Large intestine (tissue), 3 donors: ENCODE measurements at regions not wholly inside any gene's neighbourhood (a gene's known extent, or its start where the extent isn't known, plus 50 kb on each side); places are given as distances from the start of the nearest gene placed in this dataset.

Experiments used
- DNase-seq, 2 donors: peaks; one replicate each; pipeline versions ENCODE4 v3.0.0 to v3.0.0-alpha.2; 2013
- H3K27ac ChIP-seq: one replicate; pipeline ENCODE4 v1.5.1; 2013; ENCODE audit warnings: low read length
- H3K27me3 ChIP-seq: 2 replicates; pipeline ENCODE4 v1.6.1; 2013; ENCODE audit warnings: low read length; ENCODE audit not compliant: control insufficient read depth, insufficient read depth
- H3K36me3 ChIP-seq: 2 replicates; pipeline ENCODE4 v1.6.1; 2013; ENCODE audit warnings: low read length; ENCODE audit not compliant: control insufficient read depth, insufficient read depth
- H3K4me1 ChIP-seq: one replicate; pipeline ENCODE4 v1.6.1; 2013; ENCODE audit warnings: low read length; ENCODE audit not compliant: control insufficient read depth, insufficient read depth
- H3K4me3 ChIP-seq: one replicate; pipeline ENCODE4 v1.5.1; 2013; ENCODE audit warnings: low read length
- H3K9me3 ChIP-seq: one replicate; pipeline ENCODE4 v1.6.1; 2013; ENCODE audit warnings: mild to moderate bottlenecking, low read depth, low read length, moderate library complexity; ENCODE audit not compliant: control insufficient read depth
- WGBS: methylation state at CpG from one replicate; pipeline ENCODE4 v1.1.5; 2013; ENCODE audit warnings: low lambda C conversion rate; ENCODE audit not compliant: insufficient coverage; 5-methylcytosine and 5-hydroxymethylcytosine counted together

DNA sequence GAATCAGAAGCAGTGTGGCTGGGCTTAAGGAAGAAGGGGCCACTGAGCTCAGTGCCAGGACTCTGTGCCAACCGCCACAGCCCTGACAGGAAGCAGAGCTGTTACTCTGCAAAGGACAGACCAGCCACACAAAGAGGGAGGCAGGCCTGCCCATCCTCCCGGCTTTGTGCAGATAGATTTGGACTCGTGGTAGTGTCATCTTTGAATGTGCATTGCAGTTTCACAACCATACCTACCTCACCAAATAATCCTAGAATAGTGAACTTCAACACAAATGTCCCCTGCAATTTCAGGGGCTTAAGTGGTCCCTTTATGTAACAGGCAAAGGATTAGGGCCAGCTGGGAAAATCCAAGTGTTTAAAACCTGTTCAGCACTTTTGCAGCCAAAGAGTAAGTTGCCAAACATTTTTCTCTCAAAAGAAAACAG, 55.1 kb upstream of the CLDN10 start:
- H3K27ac ChIP-seq = no peak overlapping the region
- no peak overlapping the region for H3K4me3 ChIP-seq
- H3K27me3 ChIP-seq = no peaks in the 10 kb centered on the region
- WGBS = no CpG with 5 or more reads among the region's 3 CpGs
- no peak for DNase-seq
- no peaks in the 10 kb centered on the region for H3K36me3 ChIP-seq
- no peaks in the 10 kb centered on the region for H3K9me3 ChIP-seq
- no peaks in the 10 kb centered on the region for H3K4me1 ChIP-seq

GRCh38 chr13:95498886-95499285, 53.6 kb upstream of the CLDN10 start:
- no peak overlapping the region for H3K4me3 ChIP-seq
- no peaks in the 10 kb centered on the region for H3K27me3 ChIP-seq
- no peak overlapping the region for H3K27ac ChIP-seq
- no peak for DNase-seq
- no peaks in the 10 kb centered on the region for H3K4me1 ChIP-seq
- H3K9me3 ChIP-seq = no peaks in the 10 kb centered on the region
- WGBS = 100% methylated on average over 1 of the region's 8 CpGs
- H3K36me3 ChIP-seq = no peaks in the 10 kb centered on the region

DNA sequence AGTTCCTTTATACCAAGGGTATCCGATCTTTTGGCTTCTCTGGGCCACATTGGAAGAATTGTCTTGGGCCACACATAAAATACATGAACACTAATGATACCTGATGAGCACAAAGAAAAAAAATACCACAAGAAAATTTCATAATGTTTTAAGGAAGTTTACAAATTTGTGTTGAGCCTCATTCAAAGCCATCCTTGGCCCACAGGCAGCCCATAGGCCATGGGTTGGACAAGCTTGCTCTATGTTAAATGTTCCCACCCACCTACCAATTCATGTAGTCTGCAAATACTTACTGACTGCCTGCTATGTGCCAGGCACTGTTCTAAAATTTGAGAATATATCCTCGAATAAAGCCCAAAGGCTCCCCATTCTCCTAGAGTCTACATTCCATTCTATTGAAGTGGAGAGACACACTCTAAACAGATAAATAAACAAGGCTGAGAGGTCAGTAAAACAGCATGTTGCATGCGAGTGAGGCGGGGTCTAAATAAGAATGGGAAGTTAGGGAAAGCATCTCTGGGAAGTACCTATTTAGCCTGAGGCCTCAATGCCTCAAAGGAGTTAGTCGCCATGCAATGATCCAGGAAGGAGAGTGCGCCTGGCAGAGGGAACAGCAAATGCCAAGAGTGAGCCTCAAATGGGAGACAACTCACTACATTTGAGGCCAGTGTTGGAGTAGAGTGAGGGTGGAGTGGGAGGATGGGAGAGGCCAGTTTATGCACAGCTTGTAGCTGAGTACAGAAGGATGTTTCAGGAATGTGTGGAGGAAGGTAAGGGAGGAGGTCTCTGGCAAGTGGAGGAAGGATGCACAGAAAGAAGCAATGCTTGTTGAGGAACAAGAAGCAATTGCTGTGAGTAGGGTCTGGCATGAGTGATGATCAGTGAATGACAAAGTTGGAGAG, 52.5 kb upstream of the CLDN10 start:
- Histone ChIP-seq H3K4me1 (no peaks in the 10 kb centered on the region), H3K9me3 (no peaks in the 10 kb centered on the region), H3K4me3 (no peak overlapping the region), H3K36me3 (no peaks in the 10 kb centered on the region), H3K27ac (no peak overlapping the region), H3K27me3 (no peaks in the 10 kb centered on the region)
- no peak for DNase-seq
- 80% methylated on average over 1 of the region's 6 CpGs for WGBS

DNA sequence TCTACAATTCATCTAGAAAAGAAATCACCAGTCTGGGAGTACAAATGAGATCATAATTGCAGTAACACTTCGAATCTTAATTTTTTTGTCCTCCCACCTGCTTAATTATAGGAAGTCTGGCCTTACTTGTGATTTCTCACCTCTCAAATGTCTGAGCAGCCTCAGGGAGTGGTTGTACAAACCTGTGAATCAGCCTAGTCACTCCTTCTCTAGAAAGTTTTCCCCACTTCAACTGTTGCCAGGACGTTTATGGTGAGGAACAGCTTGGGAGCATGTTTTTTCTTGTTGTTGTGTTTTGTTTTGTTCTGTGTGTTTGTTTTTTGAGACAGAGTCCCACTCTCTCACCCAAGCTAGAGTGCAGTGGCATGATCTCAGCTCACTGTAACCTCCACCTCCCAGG, 50.3 kb upstream of the CLDN10 start:
- Histone ChIP-seq H3K27me3 (peaks cover 3% of the 10 kb centered on the region), H3K36me3 (no peaks in the 10 kb centered on the region), H3K9me3 (no peaks in the 10 kb centered on the region), H3K4me3 (no peak overlapping the region), H3K4me1 (no peaks in the 10 kb centered on the region), H3K27ac (no peak overlapping the region)
- no CpG with 5 or more reads among the region's 2 CpGs for WGBS
- no peak for DNase-seq
